ENCODE measurements at regions not wholly inside any gene's neighbourhood (a gene's known extent, or its start where the extent isn't known, plus 50 kb on each side); places are given as distances from the start of the nearest gene placed in this dataset.

DNA sequence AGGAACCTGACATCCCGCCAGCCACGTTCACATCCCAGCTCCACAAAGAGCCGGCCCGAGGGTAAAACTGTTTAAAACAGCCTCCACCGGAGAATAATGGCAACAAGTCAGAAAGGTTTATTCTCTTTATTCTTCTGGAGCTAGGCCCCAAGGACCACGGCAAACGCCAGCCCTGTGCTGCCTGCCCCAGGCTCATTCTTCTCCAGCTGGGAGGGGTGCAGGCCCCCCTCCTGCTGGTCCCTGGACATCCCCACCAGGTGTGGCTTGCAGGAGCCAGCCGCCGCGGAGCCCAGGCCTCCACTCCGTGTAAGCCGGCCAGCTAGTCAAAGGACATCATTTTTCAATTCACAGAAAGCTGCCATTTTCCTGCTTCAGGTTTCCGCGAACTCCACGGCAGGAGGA is 65.8 kb upstream of the SALL3 start:
- Histone ChIP-seq H3K27me3 (ENCODE audit: control insufficient read depth, insufficient read depth, low read length) (no peaks in the 10 kb centered on the region), H3K4me3 (ENCODE audit: low read depth, low read length) (no peak overlapping the region), H3K4me1 (ENCODE audit: control insufficient read depth, insufficient read depth, low read length, poor library complexity, severe bottlenecking) (no peaks in the 10 kb centered on the region), H3K9me3 (ENCODE audit: control insufficient read depth in 2 of 2, low read length in 2 of 2) (no peaks in the 10 kb centered on the region), H3K36me3 (ENCODE audit: control insufficient read depth, insufficient read depth, low read length) (no peaks in the 10 kb centered on the region), H3K27ac (ENCODE audit: insufficient read depth, low read length, poor library complexity, severe bottlenecking) (no peak overlapping the region)
- no peaks in the 10 kb centered on the region for H3K27me3 Mint-ChIP-seq
- peaks cover 0 to 4% (median 0%) of the 10 kb centered on the region in 4 donors for H3K4me1 Mint-ChIP-seq
- H3K27ac Mint-ChIP-seq = no peak overlapping the region
- peaks cover 0 to 8% (median 0%) of the 10 kb centered on the region in 7 donors for H3K9me3 Mint-ChIP-seq
- H3K36me3 Mint-ChIP-seq = no peaks in the 10 kb centered on the region
- no peak overlapping the region for H3K4me3 Mint-ChIP-seq
- ATAC-seq (ENCODE audit: low read depth in 2 of 2) = no peak
- DNase-seq = no peak

DNA sequence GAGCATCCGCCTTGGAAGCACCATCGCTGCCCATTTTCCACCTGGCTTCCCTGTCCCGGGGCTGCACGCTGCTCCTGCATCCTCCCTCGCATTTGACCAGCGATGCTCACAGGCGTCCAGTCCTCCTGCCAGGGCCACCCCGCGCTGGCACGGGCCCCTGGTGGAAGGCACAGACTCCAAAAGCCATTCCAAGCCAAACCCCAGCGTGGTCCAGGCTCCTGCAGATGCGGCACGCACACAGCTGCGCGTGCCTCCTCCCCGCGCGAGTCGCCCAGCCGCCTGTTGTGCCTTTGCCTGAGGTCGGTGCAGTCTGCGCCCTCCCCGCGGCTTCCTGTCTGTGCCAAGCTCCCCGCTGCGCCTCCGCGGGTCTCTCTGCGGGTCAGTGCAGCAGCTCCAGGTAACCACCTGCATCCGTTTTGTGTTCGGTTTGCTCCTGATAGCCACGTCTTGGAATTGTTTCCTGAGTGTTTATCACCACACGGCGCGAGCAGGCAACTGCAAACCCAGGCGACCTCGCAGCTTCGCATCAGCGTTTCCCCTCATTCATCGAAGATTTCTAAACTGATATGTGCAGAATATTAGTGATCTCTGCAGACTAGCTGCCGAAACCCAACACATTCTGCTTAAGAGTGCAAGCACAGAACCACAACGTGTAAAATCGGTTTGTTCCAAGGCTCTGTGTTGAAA is 65.2 kb upstream of the SALL3 start:
- no peaks in the 10 kb centered on the region for H3K36me3 ChIP-seq (ENCODE audit: control insufficient read depth, insufficient read depth, low read length)
- no peaks in the 10 kb centered on the region for H3K27me3 ChIP-seq (ENCODE audit: control insufficient read depth, insufficient read depth, low read length)
- Mint-ChIP-seq H3K4me3 (no peak overlapping the region), H3K36me3 (no peaks in the 10 kb centered on the region), H3K9me3 (peaks cover 0 to 8% (median 0%) of the 10 kb centered on the region in 7 donors), H3K4me1 (peaks cover 0 to 4% (median 0%) of the 10 kb centered on the region in 4 donors), H3K27ac (no peak overlapping the region), H3K27me3 (no peaks in the 10 kb centered on the region)
- ATAC-seq (ENCODE audit: low read depth in 2 of 2) (no peak), DNase-seq (no peak)
- H3K27ac ChIP-seq (ENCODE audit: insufficient read depth, low read length, poor library complexity, severe bottlenecking) = no peak overlapping the region
- no peaks in the 10 kb centered on the region for H3K4me1 ChIP-seq (ENCODE audit: control insufficient read depth, insufficient read depth, low read length, poor library complexity, severe bottlenecking)
- H3K4me3 ChIP-seq (ENCODE audit: low read depth, low read length) = no peak overlapping the region
- H3K9me3 ChIP-seq (ENCODE audit: control insufficient read depth in 2 of 2, low read length in 2 of 2) = no peaks in the 10 kb centered on the region

DNA sequence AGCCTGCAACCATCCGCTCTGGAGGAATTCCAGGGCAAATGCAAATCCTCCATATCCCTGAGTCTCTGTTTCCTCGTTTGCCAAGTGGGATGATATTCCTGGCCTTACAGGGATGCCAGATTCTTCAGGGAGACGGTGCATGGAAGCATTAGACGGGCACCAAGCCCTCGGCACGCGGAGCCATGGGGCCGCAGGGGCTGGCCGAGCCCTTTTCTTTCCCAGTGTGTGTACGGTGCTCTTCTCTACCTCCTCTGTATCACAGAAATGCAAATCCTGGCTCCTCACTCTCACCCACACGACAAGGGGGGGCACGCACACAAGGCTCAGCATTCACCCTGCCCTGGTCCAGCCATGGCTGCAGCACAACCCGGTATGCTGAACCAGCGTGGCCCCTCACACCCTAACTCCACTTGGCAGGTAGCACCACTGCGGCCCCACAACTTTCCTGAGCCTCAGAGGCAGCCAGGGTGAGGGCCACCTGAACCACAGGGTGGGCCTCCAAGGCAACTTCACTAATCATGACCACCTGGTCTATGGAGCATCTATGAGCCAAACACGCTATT is 64.1 kb upstream of the SALL3 start:
- no peaks in the 10 kb centered on the region for H3K36me3 Mint-ChIP-seq
- Histone ChIP-seq H3K4me3 (ENCODE audit: low read depth, low read length) (no peak overlapping the region), H3K9me3 (ENCODE audit: control insufficient read depth in 2 of 2, low read length in 2 of 2) (no peaks in the 10 kb centered on the region), H3K27ac (ENCODE audit: insufficient read depth, low read length, poor library complexity, severe bottlenecking) (no peak overlapping the region), H3K4me1 (ENCODE audit: control insufficient read depth, insufficient read depth, low read length, poor library complexity, severe bottlenecking) (no peaks in the 10 kb centered on the region), H3K36me3 (ENCODE audit: control insufficient read depth, insufficient read depth, low read length) (no peaks in the 10 kb centered on the region), H3K27me3 (ENCODE audit: control insufficient read depth, insufficient read depth, low read length) (no peaks in the 10 kb centered on the region)
- H3K9me3 Mint-ChIP-seq = peaks cover 0 to 8% (median 0%) of the 10 kb centered on the region in 7 donors
- no peak overlapping the region for H3K27ac Mint-ChIP-seq
- H3K4me1 Mint-ChIP-seq = peaks cover 0 to 4% (median 0%) of the 10 kb centered on the region in 4 donors
- H3K27me3 Mint-ChIP-seq = no peaks in the 10 kb centered on the region
- DNase-seq (no peak), ATAC-seq (ENCODE audit: low read depth in 2 of 2) (no peak)
- no peak overlapping the region for H3K4me3 Mint-ChIP-seq

DNA sequence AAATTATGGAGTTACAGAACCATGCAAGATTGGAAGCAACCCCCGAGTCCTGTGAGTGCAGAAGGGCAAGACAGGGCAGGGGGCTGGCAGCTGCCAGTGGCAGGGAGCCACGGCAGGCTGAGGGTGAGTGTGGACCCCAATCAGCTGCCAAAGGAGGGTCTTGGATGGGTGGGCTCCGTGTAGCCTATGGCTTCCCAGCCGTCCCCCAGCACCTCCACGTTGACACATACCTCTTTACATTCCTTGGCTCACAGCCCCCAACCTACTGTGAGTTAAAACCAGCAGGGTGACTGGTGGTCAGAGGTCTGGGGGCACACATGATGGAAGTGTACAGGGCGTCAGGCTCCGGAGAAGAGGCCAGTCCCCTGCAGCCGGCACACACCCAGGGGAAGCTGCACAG is 60.9 kb upstream of the SALL3 start:
- no peak overlapping the region for H3K27ac Mint-ChIP-seq
- H3K36me3 Mint-ChIP-seq = no peaks in the 10 kb centered on the region

DNA sequence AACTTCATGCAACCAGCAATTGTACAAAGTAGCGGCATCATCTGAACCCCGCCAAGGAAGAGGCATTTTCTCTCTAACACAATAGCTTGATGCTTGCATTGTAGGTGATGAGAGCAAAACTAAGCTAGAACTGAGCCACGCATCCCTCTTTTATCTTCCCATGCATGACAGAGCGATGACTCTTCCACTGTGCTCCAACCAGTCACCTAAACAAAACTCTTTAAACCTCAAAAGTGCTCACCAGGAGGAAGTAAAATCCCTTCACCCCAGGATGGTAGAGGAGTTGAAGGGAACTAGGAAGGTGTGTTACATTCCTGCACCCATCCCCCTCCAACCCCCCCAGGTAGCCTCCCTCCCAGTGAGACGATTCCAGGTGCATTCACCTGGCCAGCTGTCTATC is 59.7 kb upstream of the SALL3 start:
- Histone ChIP-seq H3K9me3 (ENCODE audit: control insufficient read depth in 2 of 2, low read length in 2 of 2) (no peaks in the 10 kb centered on the region), H3K27me3 (ENCODE audit: control insufficient read depth, insufficient read depth, low read length) (no peaks in the 10 kb centered on the region), H3K4me3 (ENCODE audit: low read depth, low read length) (no peak overlapping the region), H3K27ac (ENCODE audit: insufficient read depth, low read length, poor library complexity, severe bottlenecking) (no peak overlapping the region), H3K36me3 (ENCODE audit: control insufficient read depth, insufficient read depth, low read length) (no peaks in the 10 kb centered on the region), H3K4me1 (ENCODE audit: control insufficient read depth, insufficient read depth, low read length, poor library complexity, severe bottlenecking) (no peaks in the 10 kb centered on the region)
- H3K4me1 Mint-ChIP-seq = peaks cover 0 to 4% (median 0%) of the 10 kb centered on the region in 4 donors
- H3K27ac Mint-ChIP-seq = no peak overlapping the region
- peaks cover 0 to 8% (median 0%) of the 10 kb centered on the region in 7 donors for H3K9me3 Mint-ChIP-seq
- DNase-seq (no peak), ATAC-seq (ENCODE audit: low read depth in 2 of 2) (no peak)
- no peaks in the 10 kb centered on the region for H3K36me3 Mint-ChIP-seq
- no peak overlapping the region for H3K4me3 Mint-ChIP-seq
- H3K27me3 Mint-ChIP-seq = no peaks in the 10 kb centered on the region

More for the DNA sequence above, 60.9 kb upstream of the SALL3 start:
- Histone ChIP-seq H3K4me1 (ENCODE audit: control insufficient read depth, insufficient read depth, low read length, poor library complexity, severe bottlenecking) (no peaks in the 10 kb centered on the region), H3K36me3 (ENCODE audit: control insufficient read depth, insufficient read depth, low read length) (no peaks in the 10 kb centered on the region), H3K4me3 (ENCODE audit: low read depth, low read length) (no peak overlapping the region), H3K9me3 (ENCODE audit: control insufficient read depth in 2 of 2, low read length in 2 of 2) (no peaks in the 10 kb centered on the region), H3K27me3 (ENCODE audit: control insufficient read depth, insufficient read depth, low read length) (no peaks in the 10 kb centered on the region), H3K27ac (ENCODE audit: insufficient read depth, low read length, poor library complexity, severe bottlenecking) (no peak overlapping the region)
- DNase-seq = no peak
- Mint-ChIP-seq H3K9me3 (peaks cover 0 to 8% (median 0%) of the 10 kb centered on the region in 7 donors), H3K4me3 (no peak overlapping the region), H3K27me3 (no peaks in the 10 kb centered on the region), H3K4me1 (peaks cover 0 to 4% (median 0%) of the 10 kb centered on the region in 4 donors)
- no peak for ATAC-seq (ENCODE audit: low read depth in 2 of 2)

DNA sequence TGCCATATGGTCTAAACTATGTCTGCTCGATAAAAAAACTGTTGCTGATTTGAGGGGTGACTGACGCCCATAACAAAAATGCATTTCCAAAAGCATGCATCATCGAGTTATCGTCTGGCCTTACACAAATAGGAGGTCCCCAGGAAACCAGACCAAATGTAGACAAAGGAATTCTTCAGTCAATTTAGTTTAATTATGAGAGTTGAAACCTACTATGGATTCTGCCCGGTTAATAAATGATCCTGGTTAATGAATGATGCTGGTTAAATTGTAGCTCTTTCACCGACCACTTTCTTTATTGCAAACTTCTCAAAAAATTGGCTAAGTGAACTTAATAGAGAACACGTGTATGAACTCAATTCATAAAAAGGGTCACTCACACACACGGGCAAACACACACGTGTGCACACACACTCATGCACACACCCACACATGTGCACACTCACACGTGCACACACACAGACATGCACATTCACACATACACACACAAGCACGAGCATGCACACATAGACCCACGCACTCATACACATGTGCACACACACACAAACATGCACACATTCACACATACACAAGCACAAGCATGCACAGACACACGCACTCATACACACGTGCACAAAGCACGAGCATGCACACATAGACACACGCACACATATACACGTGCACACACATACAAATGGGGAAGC is 59.0 kb upstream of the SALL3 start:
- H3K4me3 Mint-ChIP-seq = no peak overlapping the region
- no peaks in the 10 kb centered on the region for H3K27me3 Mint-ChIP-seq
- H3K4me1 Mint-ChIP-seq = peaks cover 0 to 3% (median 0%) of the 10 kb centered on the region in 4 donors
- H3K4me1 ChIP-seq (ENCODE audit: control insufficient read depth, insufficient read depth, low read length, poor library complexity, severe bottlenecking) = no peaks in the 10 kb centered on the region
- H3K27ac Mint-ChIP-seq = no peak overlapping the region
- no peak overlapping the region for H3K27ac ChIP-seq (ENCODE audit: insufficient read depth, low read length, poor library complexity, severe bottlenecking)
- peaks cover 0 to 8% (median 0%) of the 10 kb centered on the region in 7 donors for H3K9me3 Mint-ChIP-seq
- H3K36me3 ChIP-seq (ENCODE audit: control insufficient read depth, insufficient read depth, low read length) = no peaks in the 10 kb centered on the region
- no peak overlapping the region for H3K4me3 ChIP-seq (ENCODE audit: low read depth, low read length)
- H3K9me3 ChIP-seq (ENCODE audit: control insufficient read depth in 2 of 2, low read length in 2 of 2) = no peaks in the 10 kb centered on the region
- peak in 1 of 2 donors; percentile 28 for ATAC-seq (ENCODE audit: low read depth in 2 of 2)
- no peak for DNase-seq
- no peaks in the 10 kb centered on the region for H3K36me3 Mint-ChIP-seq
- H3K27me3 ChIP-seq (ENCODE audit: control insufficient read depth, insufficient read depth, low read length) = no peaks in the 10 kb centered on the region

DNA sequence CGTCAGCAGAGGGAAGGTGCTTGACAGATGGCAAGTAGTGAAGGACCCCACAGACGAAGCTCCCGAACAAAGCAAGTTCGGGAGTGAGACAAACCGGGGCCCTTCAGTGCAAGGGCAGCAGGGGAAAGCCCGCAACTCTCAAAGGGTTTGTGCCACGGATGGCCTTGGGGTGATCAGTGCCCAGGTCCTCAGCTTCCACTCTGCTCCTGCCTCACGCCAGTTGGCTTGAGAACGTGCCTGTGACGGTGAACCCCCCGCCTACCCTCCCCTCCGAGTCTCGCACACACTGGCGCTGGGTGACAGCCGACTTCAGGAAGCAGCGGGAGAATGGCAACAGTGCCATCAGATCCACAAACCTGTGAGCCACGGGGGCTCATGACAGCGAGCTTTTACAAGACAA is 56.8 kb upstream of the SALL3 start:
- Histone ChIP-seq H3K27ac (ENCODE audit: insufficient read depth, low read length, poor library complexity, severe bottlenecking) (no peak overlapping the region), H3K9me3 (ENCODE audit: control insufficient read depth in 2 of 2, low read length in 2 of 2) (no peaks in the 10 kb centered on the region), H3K27me3 (ENCODE audit: control insufficient read depth, insufficient read depth, low read length) (no peaks in the 10 kb centered on the region), H3K36me3 (ENCODE audit: control insufficient read depth, insufficient read depth, low read length) (no peaks in the 10 kb centered on the region), H3K4me1 (ENCODE audit: control insufficient read depth, insufficient read depth, low read length, poor library complexity, severe bottlenecking) (no peaks in the 10 kb centered on the region), H3K4me3 (ENCODE audit: low read depth, low read length) (no peak overlapping the region)
- H3K27me3 Mint-ChIP-seq = no peaks in the 10 kb centered on the region
- H3K4me3 Mint-ChIP-seq = no peak overlapping the region
- no peaks in the 10 kb centered on the region for H3K4me1 Mint-ChIP-seq
- H3K36me3 Mint-ChIP-seq = no peaks in the 10 kb centered on the region
- peaks cover 0 to 5% (median 0%) of the 10 kb centered on the region in 7 donors for H3K9me3 Mint-ChIP-seq
- DNase-seq (no peak), ATAC-seq (ENCODE audit: low read depth in 2 of 2) (no peak)
- no peak overlapping the region for H3K27ac Mint-ChIP-seq
